A673 (cell line): ENCODE measurements at regions not wholly inside any gene's neighbourhood (a gene's known extent, or its start where the extent isn't known, plus 50 kb on each side); places are given as distances from the start of the nearest gene placed in this dataset.

Experiments used
- BruUV-seq: library from RNA; stranded (reverse); fragments of 400-500 nt; replicated peaks from 2 replicates; lab custom pipeline; 2021; lab: Mats Ljungman, UMichigan
- CTCF ChIA-PET: fragments of 300-600 bp; sonication (Branson Sonifier 250); formaldehyde crosslinking; loops from one replicate; lab custom pipeline; 2022; ENCODE audit warnings: antibody characterized with exemption; lab: Charles Lee
- POLR2A ChIA-PET: fragments of 300-600 bp; sonication (Branson Sonifier 250); formaldehyde crosslinking; loops from one replicate; lab custom pipeline; 2022; ENCODE audit warnings: antibody characterized with exemption; ENCODE audit not compliant: low non-redundant PET; lab: Charles Lee
- DNase-seq: peaks from one replicate; pipeline ENCODE4 v3.0.0-alpha.2; 2015; ENCODE audit warnings: low spot score
- H3K27ac ChIP-seq: fragments of 200-600 bp; sonication (generic); 2 replicates; pipeline ENCODE4 v1.5.1; 2016; ENCODE audit warnings: mixed run types, low read depth, mild to moderate bottlenecking, mixed read lengths, antibody characterized with exemption, low read length; ENCODE audit not compliant: poor library complexity, severe bottlenecking
- H3K27me3 ChIP-seq: fragments of 200-600 bp; sonication (generic); replicated peaks from 2 replicates; pipeline ENCODE4 v1.6.1; 2017; ENCODE audit warnings: mixed run types, low read depth, mild to moderate bottlenecking, mixed read lengths, antibody characterized with exemption, low read length; ENCODE audit not compliant: insufficient read depth, poor library complexity
- H3K36me3 ChIP-seq: fragments of 200-600 bp; sonication (generic); 2 replicates; pipeline ENCODE4 v1.6.1; 2016; ENCODE audit warnings: mixed run types, mild to moderate bottlenecking, mixed read lengths, antibody characterized with exemption, low read length; ENCODE audit not compliant: insufficient read depth, poor library complexity, severe bottlenecking
- H3K4me1 ChIP-seq: fragments of 200-600 bp; sonication (generic); 2 replicates; pipeline ENCODE4 v1.6.1; 2017; ENCODE audit warnings: mixed run types, mild to moderate bottlenecking, mixed read lengths, antibody characterized with exemption, low read length; ENCODE audit not compliant: insufficient read depth, poor library complexity, severe bottlenecking
- H3K4me3 ChIP-seq: fragments of 200-600 bp; sonication (generic); 2 replicates; pipeline ENCODE4 v1.5.1; 2016; ENCODE audit warnings: low read depth, mixed run types, mild to moderate bottlenecking, mixed read lengths, low read length; ENCODE audit not compliant: poor library complexity, severe bottlenecking
- H3K9me3 ChIP-seq: fragments of 200-600 bp; sonication (generic); 2 replicates; pipeline ENCODE4 v1.6.1; 2016; ENCODE audit warnings: mixed run types, low read depth, mild to moderate bottlenecking, mixed read lengths, antibody characterized with exemption, low read length; ENCODE audit not compliant: poor library complexity, severe bottlenecking
- EZH2 ChIP-seq: fragments of 200-600 bp; sonication (generic); IDR thresholded peaks from 2 replicates; pipeline ENCODE4 v1.6.1; 2017; ENCODE audit warnings: borderline replicate concordance, low read depth, mild to moderate bottlenecking, mixed read lengths, antibody characterized with exemption, low read length; ENCODE audit not compliant: poor library complexity, severe bottlenecking
- intact Hi-C: fragments of 100-400 bp; cut with micrococcal nuclease; formaldehyde crosslinking; loops from one replicate; pipeline ENCODE4 v1.10.0; 2022; ENCODE audit not compliant: unreplicated experiment
- TF ChIP-seq, protein P1 (sequence below): fragments of 300-800, 200-600 bp; sonication (generic); conservative IDR thresholded peaks from 2 replicates; pipeline ENCODE4 v1.5.1; 2017; ENCODE audit warnings: low read depth, mild to moderate bottlenecking, antibody characterized with exemption, low read length, moderate library complexity, mixed read lengths

DNA sequence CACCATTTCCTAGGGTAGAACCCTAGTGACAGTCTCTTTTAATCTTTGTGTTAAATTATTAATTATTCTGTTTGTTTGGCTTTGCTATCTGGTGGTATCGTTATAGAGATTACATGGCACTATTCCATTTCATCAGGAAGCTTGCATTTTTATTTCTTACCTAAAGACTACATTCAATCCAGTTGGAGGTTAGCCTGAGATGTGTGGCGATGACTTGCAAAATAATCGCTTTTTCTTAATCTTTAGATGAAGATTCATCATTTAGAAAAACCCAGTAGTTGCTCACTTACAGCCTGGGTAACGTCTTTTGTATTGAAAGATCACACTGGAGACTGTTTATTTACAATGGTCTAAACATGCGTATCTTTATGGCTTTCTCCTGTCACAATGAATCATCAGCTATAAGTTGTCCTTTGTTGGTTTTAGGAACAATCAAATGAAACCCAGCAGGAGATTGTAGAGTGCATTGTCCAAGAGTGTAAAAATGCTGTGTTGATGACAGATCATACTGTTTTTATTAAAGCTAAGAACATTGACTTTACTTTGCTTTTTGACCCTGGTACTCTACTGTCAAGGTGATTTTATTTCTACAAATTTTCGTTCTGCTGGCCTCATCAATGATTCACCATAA, 281.7 kb upstream of the PITX2 start:
- no peaks in the 10 kb centered on the region for H3K4me1 ChIP-seq
- TF ChIP-seq, protein P1, sequence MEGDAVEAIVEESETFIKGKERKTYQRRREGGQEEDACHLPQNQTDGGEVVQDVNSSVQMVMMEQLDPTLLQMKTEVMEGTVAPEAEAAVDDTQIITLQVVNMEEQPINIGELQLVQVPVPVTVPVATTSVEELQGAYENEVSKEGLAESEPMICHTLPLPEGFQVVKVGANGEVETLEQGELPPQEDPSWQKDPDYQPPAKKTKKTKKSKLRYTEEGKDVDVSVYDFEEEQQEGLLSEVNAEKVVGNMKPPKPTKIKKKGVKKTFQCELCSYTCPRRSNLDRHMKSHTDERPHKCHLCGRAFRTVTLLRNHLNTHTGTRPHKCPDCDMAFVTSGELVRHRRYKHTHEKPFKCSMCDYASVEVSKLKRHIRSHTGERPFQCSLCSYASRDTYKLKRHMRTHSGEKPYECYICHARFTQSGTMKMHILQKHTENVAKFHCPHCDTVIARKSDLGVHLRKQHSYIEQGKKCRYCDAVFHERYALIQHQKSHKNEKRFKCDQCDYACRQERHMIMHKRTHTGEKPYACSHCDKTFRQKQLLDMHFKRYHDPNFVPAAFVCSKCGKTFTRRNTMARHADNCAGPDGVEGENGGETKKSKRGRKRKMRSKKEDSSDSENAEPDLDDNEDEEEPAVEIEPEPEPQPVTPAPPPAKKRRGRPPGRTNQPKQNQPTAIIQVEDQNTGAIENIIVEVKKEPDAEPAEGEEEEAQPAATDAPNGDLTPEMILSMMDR: no peak
- no peak for TF ChIP-seq EZH2
- H3K4me3 ChIP-seq: no peak overlapping the region
- no peaks in the 10 kb centered on the region for H3K27me3 ChIP-seq
- CTCF ChIA-PET: no interaction called here
- BruUV-seq: no TSS peak
- H3K9me3 ChIP-seq: no peaks in the 10 kb centered on the region
- H3K36me3 ChIP-seq: no peaks in the 10 kb centered on the region
- intact Hi-C loops: no loop called here
- peak; percentile 44 for DNase-seq
- H3K27ac ChIP-seq: no peak overlapping the region
- POLR2A ChIA-PET: no interaction called here

DNA sequence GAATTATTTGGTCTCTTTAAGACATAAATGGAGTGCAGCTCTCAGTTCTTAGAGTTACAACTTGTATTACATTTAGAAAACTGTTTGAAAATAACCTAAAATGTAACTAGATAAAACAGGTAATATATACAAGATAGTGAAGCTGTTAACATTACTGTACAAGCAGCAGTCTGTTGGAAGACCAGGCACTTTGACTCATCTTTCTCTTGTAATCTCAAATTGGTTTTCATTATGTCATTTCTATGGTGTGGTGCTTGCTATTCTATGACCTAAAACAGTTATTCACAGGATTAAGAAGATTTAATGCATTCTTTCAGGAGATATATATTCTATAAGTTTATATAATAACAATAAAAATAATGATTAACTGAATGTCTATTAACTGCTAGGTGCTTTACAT, 282.5 kb upstream of the PITX2 start:
- H3K4me3 ChIP-seq: no peak overlapping the region
- POLR2A ChIA-PET: no interaction called here
- DNase-seq: no peak
- BruUV-seq: no TSS peak
- no peak overlapping the region for H3K27ac ChIP-seq
- H3K4me1 ChIP-seq: no peaks in the 10 kb centered on the region
- CTCF ChIA-PET: no interaction called here
- TF ChIP-seq, protein P1: no peak
- TF ChIP-seq EZH2: no peak
- H3K36me3 ChIP-seq: no peaks in the 10 kb centered on the region
- intact Hi-C loops: no loop called here
- H3K9me3 ChIP-seq: no peaks in the 10 kb centered on the region
- H3K27me3 ChIP-seq: no peaks in the 10 kb centered on the region

DNA sequence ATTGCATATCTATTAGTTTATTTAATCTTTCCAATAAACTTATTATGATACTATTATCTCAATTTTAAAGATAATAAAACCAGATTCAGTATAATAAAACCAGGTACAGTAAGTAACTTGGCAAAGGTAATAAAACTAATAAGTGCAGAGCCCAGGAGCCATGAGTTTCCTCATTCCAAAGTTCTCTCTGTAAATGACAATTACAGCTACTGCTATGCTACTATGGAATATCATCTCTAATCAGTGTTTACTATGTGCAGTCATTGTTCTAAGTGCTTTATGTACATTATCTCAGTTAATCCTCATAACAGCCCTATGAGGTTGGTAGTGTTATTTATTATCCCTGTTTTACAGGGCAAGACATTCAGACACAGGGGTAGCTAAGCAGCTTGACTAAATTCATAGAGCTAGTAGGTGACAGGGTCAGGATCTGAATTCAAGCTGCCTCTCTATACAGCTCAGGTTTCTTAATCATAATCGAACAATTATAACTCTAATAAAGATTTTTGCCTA, 285.0 kb upstream of the PITX2 start:
- Histone ChIP-seq H3K27me3 (no peaks in the 10 kb centered on the region), H3K27ac (no peak overlapping the region), H3K4me3 (no peak overlapping the region), H3K9me3 (no peaks in the 10 kb centered on the region), H3K36me3 (no peaks in the 10 kb centered on the region), H3K4me1 (no peaks in the 10 kb centered on the region)
- no peak for DNase-seq
- intact Hi-C loops: no loop called here
- TF ChIP-seq EZH2: no peak
- TF ChIP-seq, protein P1: no peak
- no TSS peak for BruUV-seq
- ChIA-PET CTCF (no interaction called here), POLR2A (interaction anchor here (0.7 kb wide), 1 partner anchor 1683 kb away, joined by 3 read pairs; no protein-coding TSS in a partner anchor)
